ENCODE measurements at regions not wholly inside any gene's neighbourhood (a gene's known extent, or its start where the extent isn't known, plus 50 kb on each side); places are given as distances from the start of the nearest gene placed in this dataset.

DNA sequence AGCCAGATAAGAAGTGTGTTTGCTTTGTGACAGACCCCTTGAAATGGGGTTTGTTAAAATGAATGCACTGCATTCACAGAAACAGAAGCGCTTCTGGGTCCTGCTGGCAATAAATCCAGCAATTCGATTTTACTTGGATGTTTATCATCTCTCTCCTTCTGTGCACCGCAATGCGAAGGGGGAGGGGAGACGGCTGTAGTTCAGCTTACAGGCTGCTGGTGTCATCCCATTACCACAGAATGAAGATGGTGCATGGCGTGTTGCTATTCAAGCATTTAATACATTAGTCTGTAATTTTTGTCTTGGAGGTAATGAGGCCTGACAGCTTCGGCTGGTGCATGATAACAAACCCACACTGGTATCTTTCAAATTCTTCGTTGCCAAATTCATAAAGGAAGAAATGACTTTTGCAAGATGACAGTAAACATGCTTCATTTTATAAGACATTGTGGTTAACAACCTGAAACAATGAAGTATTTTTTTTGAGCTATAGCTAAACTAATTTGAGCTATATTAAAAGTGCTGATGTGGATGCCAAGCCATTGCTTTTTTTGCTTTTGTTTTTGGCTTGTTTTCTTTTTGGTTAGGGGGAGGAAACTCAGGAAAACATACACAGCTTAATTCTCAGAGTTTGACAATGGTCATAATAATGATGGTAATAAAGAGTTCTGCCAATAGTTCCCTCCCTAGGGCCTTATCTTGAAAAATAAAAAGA lies 418.3 kb downstream of the OTOL1 start:
- no peaks in the 10 kb centered on the region for H3K79me2 ChIP-seq (ENCODE audit: low read length)
- H3K27ac ChIP-seq (ENCODE audit: low read length): no peak overlapping the region
- no peak overlapping the region for H2AFZ ChIP-seq (ENCODE audit: low read depth, low read length)
- H3K27me3 ChIP-seq (ENCODE audit: low read depth, low read length): no peaks in the 10 kb centered on the region
- no peaks in the 10 kb centered on the region for H4K20me1 ChIP-seq (ENCODE audit: insufficient read depth, low read length)
- no peaks in the 10 kb centered on the region for H3K36me3 ChIP-seq (replicated peaks; ENCODE audit: low read depth, low read length)
- no peak overlapping the region for H3K4me3 ChIP-seq (ENCODE audit: low read length)
- no peak overlapping the region for H3K4me2 ChIP-seq (ENCODE audit: low read length)
- no peaks in the 10 kb centered on the region for H3K4me1 ChIP-seq (ENCODE audit: low read length)
- TF ChIP-seq, protein P1, sequence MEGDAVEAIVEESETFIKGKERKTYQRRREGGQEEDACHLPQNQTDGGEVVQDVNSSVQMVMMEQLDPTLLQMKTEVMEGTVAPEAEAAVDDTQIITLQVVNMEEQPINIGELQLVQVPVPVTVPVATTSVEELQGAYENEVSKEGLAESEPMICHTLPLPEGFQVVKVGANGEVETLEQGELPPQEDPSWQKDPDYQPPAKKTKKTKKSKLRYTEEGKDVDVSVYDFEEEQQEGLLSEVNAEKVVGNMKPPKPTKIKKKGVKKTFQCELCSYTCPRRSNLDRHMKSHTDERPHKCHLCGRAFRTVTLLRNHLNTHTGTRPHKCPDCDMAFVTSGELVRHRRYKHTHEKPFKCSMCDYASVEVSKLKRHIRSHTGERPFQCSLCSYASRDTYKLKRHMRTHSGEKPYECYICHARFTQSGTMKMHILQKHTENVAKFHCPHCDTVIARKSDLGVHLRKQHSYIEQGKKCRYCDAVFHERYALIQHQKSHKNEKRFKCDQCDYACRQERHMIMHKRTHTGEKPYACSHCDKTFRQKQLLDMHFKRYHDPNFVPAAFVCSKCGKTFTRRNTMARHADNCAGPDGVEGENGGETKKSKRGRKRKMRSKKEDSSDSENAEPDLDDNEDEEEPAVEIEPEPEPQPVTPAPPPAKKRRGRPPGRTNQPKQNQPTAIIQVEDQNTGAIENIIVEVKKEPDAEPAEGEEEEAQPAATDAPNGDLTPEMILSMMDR (IDR thresholded peaks at IDR 0.05; ENCODE audit: low read depth, low read length): peak; percentile 35
- TF ChIP-seq EZH2phosphoT487 (IDR thresholded peaks at IDR 0.05; ENCODE audit: low read depth): no peak
- peaks cover 5% of the 10 kb centered on the region; the same call in 1 of the 2 replicates for H3K9me3 ChIP-seq (ENCODE audit: insufficient read depth, low read length)
- no peak overlapping the region for H3K9ac ChIP-seq (ENCODE audit: low read length)

DNA sequence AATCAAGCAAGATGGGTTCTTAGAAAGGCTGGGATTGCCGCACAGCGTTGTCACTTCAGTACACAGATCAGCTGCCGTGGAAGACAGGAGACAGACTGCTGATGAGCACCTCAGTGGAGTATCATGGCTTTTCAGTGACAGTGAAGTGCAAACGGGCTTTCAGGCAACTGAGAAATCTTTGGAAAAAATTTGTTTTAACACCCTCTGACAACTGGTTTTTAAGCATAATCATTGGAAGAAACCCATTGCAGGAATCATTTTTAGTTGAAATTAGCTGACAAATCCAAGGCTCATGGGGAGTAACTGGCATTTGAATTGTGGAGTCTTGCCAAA lies 418.8 kb downstream of the OTOL1 start:
- Histone ChIP-seq H3K27me3 (ENCODE audit: low read depth, low read length) (no peaks in the 10 kb centered on the region), H3K4me1 (ENCODE audit: low read length) (no peaks in the 10 kb centered on the region), H3K9ac (ENCODE audit: low read length) (no peak overlapping the region), H3K36me3 (replicated peaks; ENCODE audit: low read depth, low read length) (no peaks in the 10 kb centered on the region), H2AFZ (ENCODE audit: low read depth, low read length) (no peak overlapping the region), H3K9me3 (ENCODE audit: insufficient read depth, low read length) (peaks cover 7% of the 10 kb centered on the region; the same call in 1 of the 2 replicates), H3K4me2 (ENCODE audit: low read length) (no peak overlapping the region), H3K4me3 (ENCODE audit: low read length) (no peak overlapping the region), H3K79me2 (ENCODE audit: low read length) (no peaks in the 10 kb centered on the region), H4K20me1 (ENCODE audit: insufficient read depth, low read length) (no peaks in the 10 kb centered on the region), H3K27ac (ENCODE audit: low read length) (no peak overlapping the region)
- TF ChIP-seq, protein P1 (IDR thresholded peaks at IDR 0.05; ENCODE audit: low read depth, low read length): no peak
- no peak for TF ChIP-seq EZH2phosphoT487 (IDR thresholded peaks at IDR 0.05; ENCODE audit: low read depth)

- no peak overlapping the region for H2AFZ ChIP-seq (ENCODE audit: low read depth, low read length)
- H3K9me3 ChIP-seq (ENCODE audit: insufficient read depth, low read length): peaks cover 7% of the 10 kb centered on the region; the same call in 1 of the 2 replicates
- H3K36me3 ChIP-seq (replicated peaks; ENCODE audit: low read depth, low read length): no peaks in the 10 kb centered on the region
- no peak for TF ChIP-seq EZH2phosphoT487 (IDR thresholded peaks at IDR 0.05; ENCODE audit: low read depth)
- TF ChIP-seq, protein P1 (IDR thresholded peaks at IDR 0.05; ENCODE audit: low read depth, low read length): no peak
- H3K4me3 ChIP-seq (ENCODE audit: low read length): no peak overlapping the region
- H3K4me2 ChIP-seq (ENCODE audit: low read length): no peak overlapping the region
- no peak overlapping the region for H3K9ac ChIP-seq (ENCODE audit: low read length)
- no peaks in the 10 kb centered on the region for H3K27me3 ChIP-seq (ENCODE audit: low read depth, low read length)
- no peaks in the 10 kb centered on the region for H4K20me1 ChIP-seq (ENCODE audit: insufficient read depth, low read length)
- H3K79me2 ChIP-seq (ENCODE audit: low read length): no peaks in the 10 kb centered on the region
- H3K27ac ChIP-seq (ENCODE audit: low read length): no peak overlapping the region
- H3K4me1 ChIP-seq (ENCODE audit: low read length): no peaks in the 10 kb centered on the region
Observed at GRCh38 chr3:161920196-161920595, 423.6 kb downstream of the OTOL1 start.

DNA sequence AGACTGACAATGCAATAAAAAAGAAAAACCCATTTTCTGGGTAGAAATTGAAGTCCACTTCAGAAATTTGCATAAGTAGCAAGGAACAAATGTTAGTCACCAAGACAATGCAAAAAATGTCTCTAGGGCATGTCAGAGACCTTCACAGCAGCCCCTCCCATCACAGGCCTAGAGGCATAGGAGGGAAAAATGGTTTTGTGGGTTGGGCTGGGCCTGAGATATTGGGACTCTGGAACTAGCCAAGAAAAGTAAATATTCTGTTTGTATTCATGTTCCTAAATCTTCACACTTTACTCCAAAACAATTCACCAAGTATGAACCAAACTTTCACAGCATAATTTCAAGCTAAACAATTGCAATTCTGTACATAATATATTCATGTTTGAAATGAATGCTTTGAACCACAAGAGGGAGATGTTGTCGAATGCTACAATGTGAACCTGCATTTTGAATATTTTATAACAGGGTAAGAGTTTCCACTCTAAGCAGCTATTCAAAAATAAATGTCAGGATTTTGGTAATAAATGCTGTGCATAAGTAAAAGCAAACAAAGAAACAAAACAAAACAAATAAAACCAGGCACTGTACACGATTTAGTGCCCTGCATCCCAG lies 429.2 kb downstream of the OTOL1 start:
- no peaks in the 10 kb centered on the region for H3K36me3 ChIP-seq (replicated peaks; ENCODE audit: low read depth, low read length)
- H2AFZ ChIP-seq (ENCODE audit: low read depth, low read length): no peak overlapping the region
- H4K20me1 ChIP-seq (ENCODE audit: insufficient read depth, low read length): no peaks in the 10 kb centered on the region
- H3K9ac ChIP-seq (ENCODE audit: low read length): no peak overlapping the region
- no peak overlapping the region for H3K27ac ChIP-seq (ENCODE audit: low read length)
- H3K4me1 ChIP-seq (ENCODE audit: low read length): no peaks in the 10 kb centered on the region
- no peak overlapping the region for H3K4me2 ChIP-seq (ENCODE audit: low read length)
- H3K79me2 ChIP-seq (ENCODE audit: low read length): no peaks in the 10 kb centered on the region
- TF ChIP-seq, protein P1 (IDR thresholded peaks at IDR 0.05; ENCODE audit: low read depth, low read length): peak; percentile 56
- no peak for TF ChIP-seq EZH2phosphoT487 (IDR thresholded peaks at IDR 0.05; ENCODE audit: low read depth)
- no peak overlapping the region for H3K4me3 ChIP-seq (ENCODE audit: low read length)
- no peaks in the 10 kb centered on the region for H3K27me3 ChIP-seq (ENCODE audit: low read depth, low read length)
- no peaks in the 10 kb centered on the region for H3K9me3 ChIP-seq (ENCODE audit: insufficient read depth, low read length)

All from OCI-LY3 (cell line).